ENCODE measurements at regions not wholly inside any gene's neighbourhood (a gene's known extent, or its start where the extent isn't known, plus 50 kb on each side); places are given as distances from the start of the nearest gene placed in this dataset.
"Not testable (repeated sequence)": the region's sequence is repeated elsewhere in the genome, so short reads cannot be mapped to it uniquely, and the experiment has no call there.

DNA sequence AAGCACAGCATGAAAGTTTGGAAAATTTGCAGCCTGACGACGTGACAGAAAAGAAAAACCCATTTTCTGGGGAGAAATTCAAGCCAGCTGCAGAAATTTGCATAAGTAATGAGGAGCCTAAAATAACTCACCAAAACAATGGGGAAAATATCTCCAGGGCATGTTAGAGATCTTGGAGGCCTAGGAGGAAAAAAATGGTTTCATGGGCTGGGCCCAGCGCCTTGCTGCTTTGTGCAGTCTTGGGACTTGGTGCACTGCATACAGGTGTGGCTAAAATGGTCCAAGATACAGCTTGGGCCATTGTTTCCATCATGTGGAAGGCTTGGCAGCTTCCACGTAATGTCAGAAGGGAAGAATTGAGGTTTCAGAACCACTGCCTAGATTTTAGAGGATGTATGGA lies 428.5 kb upstream of the FRG2C start:
- Histone ChIP-seq H3K4me3 (ENCODE audit: low read depth in 1 of 2, low read length in 2 of 2) (no peak overlapping the region), H3K4me1 (ENCODE audit: control insufficient read depth in 1 of 2, insufficient read depth in 2 of 2, low read length in 2 of 2) (no peaks in the 10 kb centered on the region), H3K27ac (ENCODE audit: low read depth, low read length) (no peak overlapping the region), H3K36me3 (ENCODE audit: control insufficient read depth in 1 of 2, insufficient read depth in 2 of 2, low read length in 2 of 2) (no peaks in the 10 kb centered on the region), H3K27me3 (ENCODE audit: control insufficient read depth in 1 of 2, insufficient read depth in 2 of 2, low read length in 2 of 2) (no peaks in the 10 kb centered on the region), H3K9me3 (ENCODE audit: control insufficient read depth in 1 of 2, low read length in 2 of 2) (no peaks in the 10 kb centered on the region), H3K9ac (ENCODE audit: low read depth in 1 of 2, low read length in 2 of 2) (no peak overlapping the region)

DNA sequence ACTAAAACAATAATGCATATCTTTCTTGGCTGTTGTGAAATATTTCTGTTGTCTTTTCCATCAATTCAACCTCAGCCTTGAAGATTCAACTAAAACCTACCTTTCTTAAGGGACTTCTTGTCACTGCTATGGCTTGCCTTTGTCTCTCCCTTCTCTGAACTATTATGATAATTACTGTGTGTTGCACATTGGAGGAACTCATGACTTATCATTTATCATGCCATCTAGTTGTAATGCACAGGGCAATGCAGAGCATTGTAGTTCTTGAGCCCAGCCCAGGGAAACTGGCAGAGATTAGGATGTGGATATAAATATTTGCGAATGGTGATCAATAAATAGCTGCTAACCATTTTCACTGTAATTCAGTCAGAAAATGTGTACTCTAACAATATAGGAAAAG lies 427.1 kb upstream of the FRG2C start:
- Histone ChIP-seq H3K9me3 (ENCODE audit: control insufficient read depth in 1 of 2, low read length in 2 of 2) (no peaks in the 10 kb centered on the region), H3K27ac (ENCODE audit: low read depth, low read length) (no peak overlapping the region), H3K4me3 (ENCODE audit: low read depth in 1 of 2, low read length in 2 of 2) (no peak overlapping the region), H3K27me3 (ENCODE audit: control insufficient read depth in 1 of 2, insufficient read depth in 2 of 2, low read length in 2 of 2) (no peaks in the 10 kb centered on the region), H3K36me3 (ENCODE audit: control insufficient read depth in 1 of 2, insufficient read depth in 2 of 2, low read length in 2 of 2) (no peaks in the 10 kb centered on the region), H3K4me1 (ENCODE audit: control insufficient read depth in 1 of 2, insufficient read depth in 2 of 2, low read length in 2 of 2) (no peaks in the 10 kb centered on the region), H3K9ac (ENCODE audit: low read depth in 1 of 2, low read length in 2 of 2) (no peak overlapping the region)

DNA sequence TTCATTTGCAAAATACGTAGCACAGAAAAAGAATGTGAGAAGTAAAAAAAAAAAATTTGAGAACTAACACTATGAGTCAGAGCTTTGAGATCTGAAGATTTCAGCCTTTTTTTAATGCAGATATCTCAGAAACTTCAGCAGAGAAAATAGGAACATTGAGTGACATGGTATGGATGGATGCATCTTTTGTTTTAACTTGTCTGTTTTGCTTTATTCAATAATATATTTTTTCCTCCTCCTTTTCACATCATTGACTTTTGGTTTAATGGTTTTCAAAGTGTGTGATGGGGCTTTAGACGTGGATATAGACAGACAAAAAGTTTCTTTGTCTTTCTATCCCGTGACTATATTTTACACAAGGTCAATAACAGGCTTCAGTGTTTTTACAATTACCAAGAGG lies 426.7 kb upstream of the FRG2C start:
- Histone ChIP-seq H3K9ac (ENCODE audit: low read depth in 1 of 2, low read length in 2 of 2) (no peak overlapping the region), H3K9me3 (ENCODE audit: control insufficient read depth in 1 of 2, low read length in 2 of 2) (no peaks in the 10 kb centered on the region), H3K4me3 (ENCODE audit: low read depth in 1 of 2, low read length in 2 of 2) (no peak overlapping the region), H3K4me1 (ENCODE audit: control insufficient read depth in 1 of 2, insufficient read depth in 2 of 2, low read length in 2 of 2) (no peaks in the 10 kb centered on the region), H3K36me3 (ENCODE audit: control insufficient read depth in 1 of 2, insufficient read depth in 2 of 2, low read length in 2 of 2) (no peaks in the 10 kb centered on the region), H3K27me3 (ENCODE audit: control insufficient read depth in 1 of 2, insufficient read depth in 2 of 2, low read length in 2 of 2) (no peaks in the 10 kb centered on the region), H3K27ac (ENCODE audit: low read depth, low read length) (no peak overlapping the region)

DNA sequence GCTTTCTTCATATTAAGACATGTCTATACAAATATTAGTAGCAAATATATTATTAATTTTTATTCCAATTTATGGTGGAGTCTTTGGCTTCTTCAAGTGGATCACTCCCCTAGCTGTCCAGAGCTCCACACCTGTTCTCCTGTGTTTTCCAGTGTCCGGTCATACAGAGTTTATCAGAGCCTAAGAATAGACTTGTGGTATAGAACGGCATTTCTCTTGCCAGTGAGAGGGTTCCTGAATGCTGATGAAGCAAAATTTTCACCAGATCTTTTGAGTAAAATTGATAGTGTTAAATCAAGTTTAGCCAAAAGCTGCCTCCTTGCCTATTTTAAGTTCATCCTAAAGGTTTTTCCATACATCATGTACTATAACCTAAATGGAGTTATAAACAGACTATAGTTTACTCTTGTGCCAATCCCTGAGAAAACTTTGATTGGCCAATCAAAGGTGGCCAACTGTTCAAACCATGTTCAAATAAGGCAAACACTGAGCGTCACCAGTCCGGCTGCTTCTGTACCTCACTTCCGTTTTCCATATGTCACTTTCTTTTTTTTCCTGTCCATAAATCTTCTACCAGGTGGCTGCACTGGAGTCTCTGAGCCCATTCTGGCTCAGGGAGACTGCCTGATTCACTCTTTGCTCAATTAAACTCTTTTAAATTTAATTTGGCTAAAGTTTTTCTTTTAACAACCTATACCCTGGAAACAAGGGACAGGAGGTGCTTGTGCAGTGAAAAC lies 422.7 kb upstream of the FRG2C start:
- H3K36me3 ChIP-seq (ENCODE audit: control insufficient read depth in 1 of 2, insufficient read depth in 2 of 2, low read length in 2 of 2); H3K4me1 ChIP-seq (ENCODE audit: control insufficient read depth in 1 of 2, insufficient read depth in 2 of 2, low read length in 2 of 2); H3K9me3 ChIP-seq (ENCODE audit: control insufficient read depth in 1 of 2, low read length in 2 of 2); H3K27ac ChIP-seq (ENCODE audit: low read depth, low read length); H3K27me3 ChIP-seq (ENCODE audit: control insufficient read depth in 1 of 2, insufficient read depth in 2 of 2, low read length in 2 of 2); H3K4me3 ChIP-seq (ENCODE audit: low read depth in 1 of 2, low read length in 2 of 2); H3K9ac ChIP-seq (ENCODE audit: low read depth in 1 of 2, low read length in 2 of 2): not testable (repeated sequence)

DNA sequence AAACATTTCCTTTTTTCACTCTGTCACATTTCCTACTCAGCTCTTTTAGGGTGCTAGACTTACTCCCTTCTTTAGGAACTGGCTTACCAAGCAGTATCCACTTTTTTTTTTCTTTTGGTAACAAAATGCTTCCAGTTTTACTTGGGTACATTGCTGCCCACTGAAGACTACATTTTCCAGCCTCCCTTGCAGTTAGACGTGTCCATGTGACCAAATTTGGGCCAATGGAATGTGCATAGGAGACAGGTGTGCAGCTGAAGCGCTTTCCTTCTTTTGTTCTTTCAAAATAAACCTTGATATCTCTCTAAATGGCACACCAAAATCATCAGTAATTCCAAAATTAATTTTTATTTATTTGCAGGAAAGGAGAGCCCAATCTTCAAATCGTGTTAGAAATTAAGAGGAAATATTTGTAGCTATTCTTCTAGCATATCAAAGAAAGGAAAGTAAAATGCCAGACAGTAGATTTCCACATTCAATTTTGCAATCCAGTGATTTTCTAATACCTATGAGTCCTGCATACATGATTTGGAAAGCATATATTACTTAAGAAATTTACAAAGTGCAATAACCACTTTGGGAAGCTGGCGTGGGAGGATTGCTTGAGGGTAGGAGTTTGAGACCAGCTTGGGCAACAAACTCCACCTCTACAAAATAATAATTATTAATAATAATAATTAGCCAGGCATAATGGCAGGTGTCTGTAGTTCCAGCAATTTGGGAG lies 422.0 kb upstream of the FRG2C start:
- no peaks in the 10 kb centered on the region for H3K36me3 ChIP-seq (ENCODE audit: control insufficient read depth in 1 of 2, insufficient read depth in 2 of 2, low read length in 2 of 2)
- H3K9ac ChIP-seq (ENCODE audit: low read depth in 1 of 2, low read length in 2 of 2) = no peak overlapping the region
- no peaks in the 10 kb centered on the region for H3K4me1 ChIP-seq (ENCODE audit: control insufficient read depth in 1 of 2, insufficient read depth in 2 of 2, low read length in 2 of 2)
- no peaks in the 10 kb centered on the region for H3K27me3 ChIP-seq (ENCODE audit: control insufficient read depth in 1 of 2, insufficient read depth in 2 of 2, low read length in 2 of 2)
- H3K27ac ChIP-seq (ENCODE audit: low read depth, low read length) = no peak overlapping the region
- H3K4me3 ChIP-seq (ENCODE audit: low read depth in 1 of 2, low read length in 2 of 2) = no peak overlapping the region
- no peaks in the 10 kb centered on the region for H3K9me3 ChIP-seq (ENCODE audit: control insufficient read depth in 1 of 2, low read length in 2 of 2)

DNA sequence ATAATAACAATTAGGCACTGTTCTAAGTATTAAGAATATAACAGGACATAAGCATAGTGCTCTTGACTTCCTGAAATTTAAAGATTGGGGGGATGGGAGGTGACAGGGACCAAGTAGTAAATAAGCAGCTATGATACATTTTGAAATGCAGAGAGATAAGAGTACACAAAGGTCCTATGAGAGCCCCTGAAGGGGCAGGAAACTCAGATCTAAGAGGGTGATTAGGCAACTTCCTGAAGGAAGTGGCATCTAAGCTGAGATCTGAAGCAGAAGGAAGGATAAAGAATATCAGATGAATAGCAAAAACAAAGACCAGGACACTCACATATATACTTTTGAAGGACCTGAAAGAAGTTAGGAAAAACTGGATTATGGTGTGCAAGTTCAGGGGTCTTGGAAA lies 415.2 kb upstream of the FRG2C start:
- Histone ChIP-seq H3K9me3 (ENCODE audit: control insufficient read depth in 1 of 2, low read length in 2 of 2) (no peaks in the 10 kb centered on the region), H3K27me3 (ENCODE audit: control insufficient read depth in 1 of 2, insufficient read depth in 2 of 2, low read length in 2 of 2) (no peaks in the 10 kb centered on the region), H3K27ac (ENCODE audit: low read depth, low read length) (no peak overlapping the region), H3K4me1 (ENCODE audit: control insufficient read depth in 1 of 2, insufficient read depth in 2 of 2, low read length in 2 of 2) (no peaks in the 10 kb centered on the region), H3K4me3 (ENCODE audit: low read depth in 1 of 2, low read length in 2 of 2) (no peak overlapping the region), H3K9ac (ENCODE audit: low read depth in 1 of 2, low read length in 2 of 2) (no peak overlapping the region), H3K36me3 (ENCODE audit: control insufficient read depth in 1 of 2, insufficient read depth in 2 of 2, low read length in 2 of 2) (no peaks in the 10 kb centered on the region)

DNA sequence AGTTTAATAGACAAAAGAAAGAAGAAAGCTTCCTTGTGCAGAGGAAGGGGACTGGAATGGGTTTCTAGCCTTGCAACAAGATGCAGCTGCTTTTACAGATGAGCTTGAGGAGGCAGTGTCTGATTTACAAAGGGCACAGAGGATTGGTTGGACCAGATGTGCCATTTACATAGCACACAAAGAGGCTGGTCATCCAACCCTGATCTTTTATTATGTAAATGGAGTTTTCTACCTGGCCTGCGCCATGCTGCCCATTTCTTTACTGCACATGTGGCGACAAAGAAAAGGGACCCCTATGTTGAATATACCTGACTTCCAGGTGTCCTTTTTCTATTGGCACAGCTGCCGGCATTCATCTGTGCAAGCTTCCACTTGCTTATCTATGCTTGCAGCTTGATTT lies 409.4 kb upstream of the FRG2C start:
- no peaks in the 10 kb centered on the region for H3K9me3 ChIP-seq (ENCODE audit: control insufficient read depth in 1 of 2, low read length in 2 of 2)
- no peaks in the 10 kb centered on the region for H3K27me3 ChIP-seq (ENCODE audit: control insufficient read depth in 1 of 2, insufficient read depth in 2 of 2, low read length in 2 of 2)
- H3K27ac ChIP-seq (ENCODE audit: low read depth, low read length) = no peak overlapping the region
- no peaks in the 10 kb centered on the region for H3K4me1 ChIP-seq (ENCODE audit: control insufficient read depth in 1 of 2, insufficient read depth in 2 of 2, low read length in 2 of 2)
- H3K9ac ChIP-seq (ENCODE audit: low read depth in 1 of 2, low read length in 2 of 2) = no peak overlapping the region
- no peak overlapping the region for H3K4me3 ChIP-seq (ENCODE audit: low read depth in 1 of 2, low read length in 2 of 2)
- H3K36me3 ChIP-seq (ENCODE audit: control insufficient read depth in 1 of 2, insufficient read depth in 2 of 2, low read length in 2 of 2) = no peaks in the 10 kb centered on the region

DNA sequence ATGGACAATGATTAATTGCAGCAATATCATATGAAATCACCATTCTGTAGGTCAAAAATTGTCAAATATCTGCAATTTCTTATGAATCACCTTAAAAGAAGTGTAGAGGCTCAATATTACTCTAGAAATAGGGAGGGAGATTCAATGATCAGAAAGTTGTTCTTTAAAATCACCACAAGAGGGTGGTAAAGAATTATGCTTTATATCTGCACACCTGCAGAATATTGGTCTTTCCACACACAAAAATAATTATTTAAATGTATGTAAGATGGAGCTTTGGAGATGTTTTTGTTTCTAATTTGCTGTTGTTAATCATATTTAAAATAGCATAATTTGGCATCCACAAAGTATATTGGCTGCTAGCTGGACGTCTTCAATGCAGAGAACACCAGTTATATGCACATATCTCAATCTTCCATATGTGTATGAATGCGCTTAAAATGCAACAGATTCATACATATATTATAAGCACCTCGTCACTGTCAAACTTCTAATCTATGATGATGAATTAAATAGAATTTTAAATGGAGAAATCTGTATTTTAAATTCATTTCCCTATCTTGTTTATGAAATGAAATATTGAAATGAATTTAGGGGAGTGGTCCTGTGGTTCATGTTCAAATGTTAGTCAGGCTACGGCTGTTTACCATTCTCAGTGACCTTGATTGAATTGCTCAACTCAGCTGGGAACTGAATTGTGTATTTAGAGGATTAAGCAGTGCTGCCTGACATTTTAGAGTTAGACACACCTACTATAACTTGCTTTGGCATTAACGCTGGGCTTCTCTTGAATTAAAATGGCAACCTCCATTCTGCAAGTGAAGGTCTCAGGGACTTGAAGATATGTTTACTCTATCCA lies 405.1 kb upstream of the FRG2C start:
- not testable (repeated sequence) for H3K4me3 ChIP-seq (ENCODE audit: low read depth in 1 of 2, low read length in 2 of 2); H3K9me3 ChIP-seq (ENCODE audit: control insufficient read depth in 1 of 2, low read length in 2 of 2); H3K9ac ChIP-seq (ENCODE audit: low read depth in 1 of 2, low read length in 2 of 2); H3K36me3 ChIP-seq (ENCODE audit: control insufficient read depth in 1 of 2, insufficient read depth in 2 of 2, low read length in 2 of 2); H3K4me1 ChIP-seq (ENCODE audit: control insufficient read depth in 1 of 2, insufficient read depth in 2 of 2, low read length in 2 of 2); H3K27ac ChIP-seq (ENCODE audit: low read depth, low read length); H3K27me3 ChIP-seq (ENCODE audit: control insufficient read depth in 1 of 2, insufficient read depth in 2 of 2, low read length in 2 of 2)

DNA sequence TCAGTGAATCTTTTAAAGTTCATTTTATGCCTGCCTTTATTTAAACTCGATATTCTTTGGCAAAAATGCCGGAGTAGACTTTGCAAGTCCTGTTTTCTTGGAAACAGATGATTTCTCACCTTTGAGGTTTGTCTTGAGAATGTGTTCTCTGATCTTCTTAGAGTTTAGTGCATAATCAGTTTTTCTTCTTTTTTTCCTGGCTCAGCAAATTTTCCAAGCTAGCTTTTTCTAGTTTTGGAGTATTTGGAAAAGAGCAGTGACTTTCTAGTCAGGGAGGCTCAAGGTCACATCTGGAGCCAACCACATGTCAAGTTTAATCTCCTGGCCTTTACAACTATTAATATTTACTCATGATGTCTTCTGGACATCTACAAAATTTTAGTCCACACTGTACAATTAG lies 403.2 kb upstream of the FRG2C start:
- not testable (repeated sequence) for H3K27me3 ChIP-seq (ENCODE audit: control insufficient read depth in 1 of 2, insufficient read depth in 2 of 2, low read length in 2 of 2); H3K9ac ChIP-seq (ENCODE audit: low read depth in 1 of 2, low read length in 2 of 2); H3K27ac ChIP-seq (ENCODE audit: low read depth, low read length); H3K4me3 ChIP-seq (ENCODE audit: low read depth in 1 of 2, low read length in 2 of 2); H3K36me3 ChIP-seq (ENCODE audit: control insufficient read depth in 1 of 2, insufficient read depth in 2 of 2, low read length in 2 of 2); H3K9me3 ChIP-seq (ENCODE audit: control insufficient read depth in 1 of 2, low read length in 2 of 2); H3K4me1 ChIP-seq (ENCODE audit: control insufficient read depth in 1 of 2, insufficient read depth in 2 of 2, low read length in 2 of 2)

DNA sequence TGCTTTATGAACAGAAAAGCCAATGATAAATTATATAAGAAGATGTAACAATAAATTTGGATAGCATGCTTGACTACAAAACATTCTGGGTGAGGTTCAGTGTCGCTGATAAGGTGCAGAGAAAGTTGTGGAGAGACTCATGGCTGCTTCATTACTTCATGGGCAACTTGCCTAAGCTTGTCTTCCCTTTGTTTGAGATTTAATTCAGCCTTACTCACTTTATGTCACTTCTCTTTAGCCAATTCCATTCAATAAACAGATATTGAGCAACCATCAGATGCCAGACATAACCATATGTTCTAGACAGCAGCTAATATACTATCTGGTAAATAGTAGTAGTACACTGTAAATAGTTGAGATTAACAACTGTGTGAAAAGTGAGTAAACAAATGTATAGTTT lies 401.5 kb upstream of the FRG2C start:
- Histone ChIP-seq H3K9ac (ENCODE audit: low read depth in 1 of 2, low read length in 2 of 2) (no peak overlapping the region), H3K27me3 (ENCODE audit: control insufficient read depth in 1 of 2, insufficient read depth in 2 of 2, low read length in 2 of 2) (no peaks in the 10 kb centered on the region), H3K27ac (ENCODE audit: low read depth, low read length) (no peak overlapping the region), H3K4me1 (ENCODE audit: control insufficient read depth in 1 of 2, insufficient read depth in 2 of 2, low read length in 2 of 2) (no peaks in the 10 kb centered on the region), H3K4me3 (ENCODE audit: low read depth in 1 of 2, low read length in 2 of 2) (no peak overlapping the region), H3K9me3 (ENCODE audit: control insufficient read depth in 1 of 2, low read length in 2 of 2) (no peaks in the 10 kb centered on the region), H3K36me3 (ENCODE audit: control insufficient read depth in 1 of 2, insufficient read depth in 2 of 2, low read length in 2 of 2) (no peaks in the 10 kb centered on the region)

All from duodenal mucosa (tissue), 2 donors.